Endodermal cell (in vitro differentiated cells): ENCODE measurements at regions not wholly inside any gene's neighbourhood (a gene's known extent, or its start where the extent isn't known, plus 50 kb on each side); places are given as distances from the start of the nearest gene placed in this dataset.

ENCODE experiments used
- DNase-seq: peaks from one replicate; pipeline ENCODE4 v3.0.0-alpha.2; 2017
- H3K27ac ChIP-seq: 2 replicates; pipeline ENCODE4 v1.5.1; 2013; ENCODE audit warnings: mild to moderate bottlenecking, low read depth, low read length, moderate library complexity
- H3K27me3 ChIP-seq: 2 replicates; pipeline ENCODE4 v1.6.1; 2013; ENCODE audit warnings: mild to moderate bottlenecking, low read length, moderate library complexity; ENCODE audit not compliant: insufficient read depth, control insufficient read depth, poor library complexity, severe bottlenecking
- H3K36me3 ChIP-seq: 2 replicates; pipeline ENCODE4 v1.7.0; 2013; ENCODE audit warnings: mild to moderate bottlenecking, low read length, moderate library complexity; ENCODE audit not compliant: control insufficient read depth, insufficient read depth
- H3K4me1 ChIP-seq: one replicate; pipeline ENCODE4 v1.7.0; 2013; ENCODE audit warnings: low read length; ENCODE audit not compliant: control insufficient read depth, insufficient read depth
- H3K4me3 ChIP-seq: 2 replicates; pipeline ENCODE4 v1.5.1; 2013; ENCODE audit warnings: mild to moderate bottlenecking, low read length, moderate library complexity
- H3K9ac ChIP-seq: 2 replicates; pipeline ENCODE4 v1.6.1; 2013; ENCODE audit warnings: mild to moderate bottlenecking, low read length, moderate library complexity; ENCODE audit not compliant: poor library complexity, severe bottlenecking; ENCODE audit errors: extremely low read depth
- H3K9me3 ChIP-seq: 2 replicates; pipeline ENCODE4 v1.6.1; 2013; ENCODE audit warnings: mild to moderate bottlenecking, low read length, moderate library complexity; ENCODE audit not compliant: control insufficient read depth
- H3K27ac Mint-ChIP-seq: 2 replicates; pipeline ENCODE4 v1.8.0; 2020; ENCODE audit warnings: mixed read lengths
- H3K27me3 Mint-ChIP-seq: 2 replicates; pipeline ENCODE4 v1.8.0; 2021; ENCODE audit warnings: mild to moderate bottlenecking, mixed read lengths; ENCODE audit not compliant: insufficient read depth
- H3K36me3 Mint-ChIP-seq: 2 replicates; pipeline ENCODE4 v1.8.0; 2020; ENCODE audit warnings: low read depth, mixed read lengths
- H3K4me1 Mint-ChIP-seq: 2 replicates; pipeline ENCODE4 v1.8.0; 2020; ENCODE audit warnings: mixed read lengths
- H3K4me3 Mint-ChIP-seq: 2 replicates; pipeline ENCODE4 v1.8.0; 2020; ENCODE audit warnings: mild to moderate bottlenecking, moderate library complexity, mixed read lengths
- H3K9me3 Mint-ChIP-seq: 2 replicates; pipeline ENCODE4 v1.8.0; 2020; ENCODE audit warnings: mild to moderate bottlenecking, mixed read lengths
- CTCF ChIP-seq: fragments of 200-600 bp; sonication (generic); conservative IDR thresholded peaks from 2 replicates; pipeline ENCODE4 v1.5.0; 2021; ENCODE audit warnings: antibody characterized with exemption, mild to moderate bottlenecking
- WGBS, 2 experiments: methylation state at CpG; one replicate each; pipeline versions ENCODE4 v1.1.5 to v1.1.7; 2013; ENCODE audit warnings: missing lambda C conversion rate in 2 of 2, mixed read lengths in 1 of 2; ENCODE audit not compliant: insufficient coverage in 1 of 2, insufficient read length in 1 of 2; 5-methylcytosine and 5-hydroxymethylcytosine counted together

- H3K4me3 Mint-ChIP-seq: no peak overlapping the region
- Histone ChIP-seq H3K4me1 (no peaks in the 10 kb centered on the region), H3K9ac (no peak overlapping the region), H3K27ac (no peak overlapping the region), H3K4me3 (no peak overlapping the region), H3K27me3 (no peaks in the 10 kb centered on the region), H3K9me3 (no peaks in the 10 kb centered on the region), H3K36me3 (no peaks in the 10 kb centered on the region)
- H3K36me3 Mint-ChIP-seq: no peaks in the 10 kb centered on the region
- no peak overlapping the region for H3K27ac Mint-ChIP-seq
- WGBS, 2 experiments: 93 to 100% methylated on average over 1 to 2 of the region's 2 CpGs
- no peaks in the 10 kb centered on the region for H3K9me3 Mint-ChIP-seq
- H3K27me3 Mint-ChIP-seq: no peaks in the 10 kb centered on the region
- no peak for DNase-seq
- no peak for TF ChIP-seq CTCF
- H3K4me1 Mint-ChIP-seq: no peaks in the 10 kb centered on the region
Measured at GRCh38 chr13:92950771-92951170, 275.8 kb upstream of the GPC6 start.

GRCh38 chr13:92951273-92951890, 275.2 kb upstream of the GPC6 start:
- DNase-seq: no peak
- TF ChIP-seq CTCF: no peak
- Mint-ChIP-seq H3K4me3 (no peak overlapping the region), H3K27ac (no peak overlapping the region), H3K9me3 (no peaks in the 10 kb centered on the region), H3K27me3 (no peaks in the 10 kb centered on the region), H3K36me3 (no peaks in the 10 kb centered on the region), H3K4me1 (no peaks in the 10 kb centered on the region)
- Histone ChIP-seq H3K27ac (no peak overlapping the region), H3K27me3 (no peaks in the 10 kb centered on the region), H3K9me3 (no peaks in the 10 kb centered on the region), H3K4me3 (no peak overlapping the region), H3K9ac (no peak overlapping the region), H3K36me3 (no peaks in the 10 kb centered on the region), H3K4me1 (no peaks in the 10 kb centered on the region)
- WGBS, 2 experiments: 89 to 93% methylated on average over 6 to 7 of the region's 7 CpGs

DNA sequence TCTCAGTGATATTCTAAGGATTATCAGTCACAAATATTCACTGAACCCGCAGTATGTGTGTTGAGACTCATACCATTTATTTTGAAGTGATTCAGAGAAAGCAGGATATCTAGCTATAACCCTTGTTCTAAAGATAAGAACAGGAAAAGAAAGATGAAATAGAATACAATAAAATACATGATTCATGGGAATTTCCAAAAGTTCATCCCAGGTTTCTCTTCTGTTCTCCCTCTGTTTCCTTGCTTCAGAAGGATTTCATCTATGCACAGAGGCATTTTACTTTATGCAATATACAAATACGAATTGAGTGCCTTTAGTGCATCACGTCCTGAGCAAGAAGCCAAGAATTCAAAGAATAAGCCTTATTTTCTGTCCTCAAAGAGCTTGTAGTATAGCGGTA, 274.4 kb upstream of the GPC6 start:
- no peak for TF ChIP-seq CTCF
- no peak overlapping the region for H3K4me3 Mint-ChIP-seq
- Histone ChIP-seq H3K9me3 (no peaks in the 10 kb centered on the region), H3K27ac (no peak overlapping the region), H3K4me1 (no peaks in the 10 kb centered on the region), H3K27me3 (no peaks in the 10 kb centered on the region), H3K4me3 (no peak overlapping the region), H3K9ac (no peak overlapping the region), H3K36me3 (no peaks in the 10 kb centered on the region)
- WGBS, 2 experiments: 94% methylated on average over 3 to 4 of the region's 4 CpGs
- H3K9me3 Mint-ChIP-seq: no peaks in the 10 kb centered on the region
- H3K4me1 Mint-ChIP-seq: no peaks in the 10 kb centered on the region
- no peak for DNase-seq
- no peak overlapping the region for H3K27ac Mint-ChIP-seq
- no peaks in the 10 kb centered on the region for H3K36me3 Mint-ChIP-seq
- no peaks in the 10 kb centered on the region for H3K27me3 Mint-ChIP-seq
